Neural cell (in vitro differentiated cells): ENCODE measurements at regions not wholly inside any gene's neighbourhood (a gene's known extent, or its start where the extent isn't known, plus 50 kb on each side); places are given as distances from the start of the nearest gene placed in this dataset.

Experiments
- H2AFZ ChIP-seq: fragments of 200-600, 300-800 bp; sonication (generic), shearing (Covaris generic); 2 replicates; pipeline ENCODE4 v1.6.0; 2014; ENCODE audit warnings: low read depth, mild to moderate bottlenecking, antibody characterized with exemption, low read length, moderate library complexity
- H3F3A ChIP-seq: fragments of 200-600 bp; shearing (Covaris generic); 2 replicates; pipeline ENCODE4 v1.6.1; 2016; ENCODE audit warnings: mild to moderate bottlenecking, moderate library complexity, mixed read lengths, antibody characterized with exemption, low read length; ENCODE audit not compliant: insufficient read depth, poor library complexity, severe bottlenecking
- H3K27ac ChIP-seq: fragments of 200-600, 300-800 bp; sonication (generic), shearing (Covaris generic); 2 replicates; pipeline ENCODE4 v1.5.1; 2014; ENCODE audit warnings: mild to moderate bottlenecking, low read length, moderate library complexity
- H3K27me3 ChIP-seq: fragments of 300-800, 200-600 bp; sonication (generic), shearing (Covaris generic); 2 replicates; pipeline ENCODE4 v1.6.0; 2014; ENCODE audit warnings: mild to moderate bottlenecking, low read depth, low read length, moderate library complexity; ENCODE audit not compliant: insufficient read depth
- H3K36me3 ChIP-seq: fragments of 300-800, 200-600 bp; sonication (generic), shearing (Covaris generic); 2 replicates; pipeline ENCODE4 v1.5.1; 2014; ENCODE audit warnings: mild to moderate bottlenecking, antibody characterized with exemption, low read length, moderate library complexity; ENCODE audit not compliant: insufficient read depth
- H3K4me2 ChIP-seq: fragments of 300-800, 200-600 bp; sonication (generic), shearing (Covaris generic); 2 replicates; pipeline ENCODE4 v1.6.0; 2014; ENCODE audit warnings: mild to moderate bottlenecking, low read length
- H3K4me3 ChIP-seq: fragments of 300-800, 200-600 bp; sonication (generic), shearing (Covaris generic); 2 replicates; pipeline ENCODE4 v1.5.1; 2014; ENCODE audit warnings: mild to moderate bottlenecking, low read length, moderate library complexity
- H3K79me2 ChIP-seq: fragments of 200-600 bp; shearing (Covaris generic); replicated peaks from 2 replicates; pipeline ENCODE4 v1.6.0; 2014; ENCODE audit warnings: mild to moderate bottlenecking, low read length, moderate library complexity; ENCODE audit not compliant: insufficient read depth
- H3K9ac ChIP-seq: fragments of 300-800, 200-600 bp; sonication (generic), shearing (Covaris generic); 2 replicates; pipeline ENCODE4 v1.6.1; 2016; ENCODE audit warnings: mild to moderate bottlenecking, low read length, mixed read lengths
- H3K9me2 ChIP-seq: fragments of 200-600 bp; shearing (Covaris generic); 2 replicates; pipeline ENCODE4 v1.6.1; 2016; ENCODE audit warnings: mild to moderate bottlenecking, low read length, mixed read lengths; ENCODE audit not compliant: insufficient read depth
- H3K9me3 ChIP-seq: fragments of 200-600, 300-800 bp; sonication (generic), shearing (Covaris generic); 2 replicates; pipeline ENCODE4 v1.6.1; 2016; ENCODE audit warnings: mild to moderate bottlenecking, mixed run types, low read length, moderate library complexity, mixed read lengths
- H4K20me1 ChIP-seq: fragments of 200-600 bp; shearing (Covaris generic); 2 replicates; pipeline ENCODE4 v1.6.1; 2016; ENCODE audit warnings: mild to moderate bottlenecking, mixed run types; ENCODE audit not compliant: insufficient read depth
- CTCF ChIP-seq: fragments of 450-650 bp; IDR thresholded peaks from 2 replicates; pipeline ENCODE4 v1.5.1; 2014; ENCODE audit warnings: antibody characterized with exemption, mild to moderate bottlenecking, moderate library complexity; ENCODE audit not compliant: poor library complexity, severe bottlenecking
- EP300 ChIP-seq: fragments of 450-650 bp; conservative IDR thresholded peaks from 2 replicates; pipeline ENCODE4 v1.6.1; 2014; ENCODE audit warnings: antibody characterized with exemption, mild to moderate bottlenecking, moderate library complexity; ENCODE audit not compliant: poor library complexity, severe bottlenecking
- EZH2 ChIP-seq: fragments of 200-600, 300-800 bp; shearing (Covaris generic), sonication (generic); IDR thresholded peaks from 2 replicates; pipeline ENCODE4 v1.6.1; 2014; ENCODE audit warnings: antibody characterized with exemption, low read length, borderline replicate concordance, mild to moderate bottlenecking; ENCODE audit not compliant: insufficient read depth, poor library complexity, severe bottlenecking
- MXI1 ChIP-seq: fragments of 450-650 bp; conservative IDR thresholded peaks from 2 replicates; pipeline ENCODE4 v1.6.1; 2014; ENCODE audit warnings: antibody characterized with exemption, mild to moderate bottlenecking; ENCODE audit not compliant: poor library complexity, severe bottlenecking
- POLR2AphosphoS5 ChIP-seq: IDR thresholded peaks from 2 replicates; pipeline ENCODE4 v1.6.1; 2012
- RAD21 ChIP-seq: fragments of 450-650 bp; conservative IDR thresholded peaks from 2 replicates; pipeline ENCODE4 v1.6.1; 2014; ENCODE audit warnings: antibody characterized with exemption, mild to moderate bottlenecking, moderate library complexity
- REST ChIP-seq: IDR thresholded peaks from 2 replicates; pipeline ENCODE4 v1.6.1; 2012; ENCODE audit warnings: borderline replicate concordance
- SMC3 ChIP-seq: fragments of 450-650 bp; conservative IDR thresholded peaks from 2 replicates; pipeline ENCODE4 v1.6.1; 2014; ENCODE audit warnings: antibody characterized with exemption, mild to moderate bottlenecking, moderate library complexity; ENCODE audit not compliant: poor library complexity
- TAF1 ChIP-seq: IDR thresholded peaks from 2 replicates; pipeline ENCODE4 v1.6.1; 2012; ENCODE audit warnings: low read depth

GRCh38 chr4:152149745-152150144, 386.1 kb downstream of the FBXW7 start:
- H3K4me2 ChIP-seq: no peak overlapping the region
- no peak overlapping the region for H3K27ac ChIP-seq
- no peaks in the 10 kb centered on the region for H3K79me2 ChIP-seq
- H2AFZ ChIP-seq: no peak overlapping the region
- H3F3A ChIP-seq: no peaks in the 10 kb centered on the region
- no peak overlapping the region for H3K4me3 ChIP-seq
- no peaks in the 10 kb centered on the region for H3K9me3 ChIP-seq
- H3K9me2 ChIP-seq: no peaks in the 10 kb centered on the region
- H3K9ac ChIP-seq: no peak overlapping the region
- H3K27me3 ChIP-seq: no peaks in the 10 kb centered on the region
- no peaks in the 10 kb centered on the region for H3K36me3 ChIP-seq
- no peaks in the 10 kb centered on the region for H4K20me1 ChIP-seq
- TF ChIP-seq CTCF: no peak
- no peak for TF ChIP-seq REST
- no peak for TF ChIP-seq SMC3
- TF ChIP-seq POLR2AphosphoS5: no peak
- TF ChIP-seq EZH2: no peak
- no peak for TF ChIP-seq MXI1
- no peak for TF ChIP-seq RAD21
- no peak for TF ChIP-seq TAF1
- no peak for TF ChIP-seq EP300

- Histone ChIP-seq H2AFZ (no peak overlapping the region), H3K4me2 (no peak overlapping the region), H3K9ac (no peak overlapping the region), H3K79me2 (no peaks in the 10 kb centered on the region), H3F3A (no peaks in the 10 kb centered on the region), H3K4me3 (no peak overlapping the region), H4K20me1 (no peaks in the 10 kb centered on the region), H3K9me3 (no peaks in the 10 kb centered on the region), H3K27me3 (no peaks in the 10 kb centered on the region), H3K36me3 (no peaks in the 10 kb centered on the region), H3K27ac (no peak overlapping the region), H3K9me2 (no peaks in the 10 kb centered on the region)
- TF ChIP-seq CTCF (no peak), MXI1 (no peak), REST (no peak), RAD21 (no peak), EP300 (no peak), EZH2 (no peak), SMC3 (no peak), POLR2AphosphoS5 (no peak), TAF1 (no peak)
Observed at GRCh38 chr4:152148057-152148456, 387.2 kb upstream of the GATB start.
